Panc1 (cell line): ENCODE measurements at regions not wholly inside any gene's neighbourhood (a gene's known extent, or its start where the extent isn't known, plus 50 kb on each side); places are given as distances from the start of the nearest gene placed in this dataset.

Source experiments
- CTCF ChIP-seq: fragments of 450-650 bp; IDR thresholded peaks from 2 replicates; pipeline ENCODE4 v1.5.1; 2017; ENCODE audit warnings: mild to moderate bottlenecking
- POLR2AphosphoS5 ChIP-seq: IDR thresholded peaks from 2 replicates; pipeline ENCODE4 v1.6.1; 2012; ENCODE audit warnings: mild to moderate bottlenecking, low read depth, low read length, moderate library complexity
- REST ChIP-seq, 2 experiments: IDR thresholded peaks; 2 replicates each; pipeline ENCODE4 v1.6.1; 2011 to 2012; ENCODE audit warnings: low read depth in 2 of 2, control low read depth in 1 of 2, low read length in 1 of 2, mild to moderate bottlenecking in 1 of 2, moderate library complexity in 1 of 2; ENCODE audit not compliant: insufficient read depth in 1 of 2
- SIN3A ChIP-seq: IDR thresholded peaks from 2 replicates; pipeline ENCODE4 v1.6.1; 2012; ENCODE audit warnings: low read depth, mild to moderate bottlenecking, low read length, moderate library complexity, borderline replicate concordance; ENCODE audit not compliant: insufficient read depth
- TCF7L2 ChIP-seq: IDR thresholded peaks from 2 replicates; pipeline ENCODE4 v1.6.1; 2011; ENCODE audit warnings: mild to moderate bottlenecking, low read depth, low read length, inconsistent platforms

GRCh38 chr15:93451822-93452221 is 362.8 kb upstream of the RGMA start:
- TF ChIP-seq CTCF (no peak), POLR2AphosphoS5 (no peak), SIN3A (no peak), REST (IDR thresholded peaks at IDR 0.05; ENCODE audit: insufficient read depth in 1 of 2, low read depth in 2 of 2, low read length in 1 of 2) (no peak), TCF7L2 (no peak)
